Stimulated activated CD4-positive, alpha-beta T cell treated with anti-CD3 and anti-CD28 coated beads, Interleukin-4, amount 100 ng/mL, for 4 hours (primary cell): ENCODE measurements at regions not wholly inside any gene's neighbourhood (a gene's known extent, or its start where the extent isn't known, plus 50 kb on each side); places are given as distances from the start of the nearest gene placed in this dataset.
"Not testable (repeated sequence)": the region's sequence is repeated elsewhere in the genome, so short reads cannot be mapped to it uniquely, and the experiment has no call there.

Source experiments
- DNase-seq, 2 experiments: peaks; one replicate each; pipeline ENCODE4 v3.0.0-alpha.2; 2020

DNA sequence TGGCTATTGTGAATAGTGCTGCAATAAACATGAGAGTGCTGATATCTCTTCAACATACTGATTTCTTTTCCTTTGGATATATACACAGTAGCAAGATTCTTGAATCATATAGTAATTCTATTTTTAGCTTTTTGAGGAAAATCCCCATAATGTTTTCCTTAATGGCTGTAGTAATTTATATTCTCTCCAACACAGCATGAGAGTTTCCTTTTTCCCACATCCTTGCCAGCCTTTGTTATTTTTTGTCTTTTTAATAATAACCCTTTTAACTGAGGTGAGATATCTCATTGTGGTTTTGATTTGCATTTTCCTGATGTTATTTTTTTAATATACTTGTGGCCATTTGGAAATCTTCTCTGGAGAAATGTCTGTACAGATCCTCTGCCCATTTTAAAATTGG is 132.6 kb downstream of the PRL start:
- DNase-seq, result no peak

DNA sequence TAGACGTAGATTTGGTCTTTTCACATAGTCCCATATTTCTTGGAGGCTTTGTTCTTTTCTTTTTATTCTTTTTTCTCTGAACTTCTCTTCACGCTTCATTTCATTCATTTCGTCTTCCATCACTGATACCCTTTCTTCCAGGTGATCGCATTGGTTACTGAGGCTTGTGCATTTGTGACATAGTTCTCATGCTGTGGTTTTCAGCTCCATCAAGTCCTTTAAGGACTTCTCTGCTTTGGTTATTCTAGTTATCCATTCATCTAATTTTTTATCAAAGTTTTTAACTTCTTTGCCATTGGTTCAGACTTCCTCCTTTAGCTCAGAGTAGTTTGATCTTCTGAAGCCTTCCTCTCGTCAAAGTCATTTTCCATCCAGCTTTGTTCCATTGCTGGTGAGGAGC is 125.8 kb downstream of the PRL start:
- DNase-seq, result not testable (repeated sequence)

DNA sequence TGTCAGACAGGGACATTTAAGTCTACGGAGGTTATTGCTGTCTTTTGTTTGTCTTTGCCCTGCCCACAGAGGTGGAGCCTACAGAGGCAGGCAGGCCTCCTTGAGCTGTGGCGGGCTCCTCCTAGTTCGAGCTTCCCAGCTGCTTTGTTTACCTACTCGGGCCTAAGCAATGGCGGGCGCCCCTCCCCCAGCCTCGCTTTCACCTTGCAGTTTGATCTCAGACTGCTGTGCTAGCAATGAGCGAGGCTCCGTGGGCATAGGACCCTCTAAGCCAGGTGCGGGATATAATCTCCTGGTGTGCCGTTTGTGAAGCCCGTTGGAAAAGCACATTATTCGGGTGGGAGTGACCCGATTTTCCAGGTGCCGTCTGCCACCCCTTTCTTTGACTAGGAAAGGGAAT is 125.0 kb downstream of the PRL start:
- DNase-seq, result not testable (repeated sequence)

DNA sequence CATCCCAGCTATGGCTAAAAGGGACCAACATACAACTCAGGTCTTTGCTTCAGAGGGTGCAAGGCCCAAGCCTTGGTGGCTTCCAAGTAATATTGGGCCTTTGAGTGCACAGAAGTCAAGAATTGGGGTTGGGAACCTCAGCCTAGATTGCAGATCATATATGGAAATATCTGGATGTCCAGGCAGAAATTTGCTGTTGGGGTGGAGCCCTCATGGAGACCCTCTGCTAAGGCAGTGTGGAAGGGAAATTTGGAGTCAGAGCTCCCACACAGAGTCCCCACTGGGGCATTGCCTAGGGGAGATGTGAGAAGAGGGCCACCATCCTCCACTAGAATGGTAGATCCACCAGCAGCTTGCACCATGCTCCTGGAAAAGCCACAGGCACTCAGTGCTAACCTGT is 123.5 kb downstream of the PRL start:
- no peak for DNase-seq

DNA sequence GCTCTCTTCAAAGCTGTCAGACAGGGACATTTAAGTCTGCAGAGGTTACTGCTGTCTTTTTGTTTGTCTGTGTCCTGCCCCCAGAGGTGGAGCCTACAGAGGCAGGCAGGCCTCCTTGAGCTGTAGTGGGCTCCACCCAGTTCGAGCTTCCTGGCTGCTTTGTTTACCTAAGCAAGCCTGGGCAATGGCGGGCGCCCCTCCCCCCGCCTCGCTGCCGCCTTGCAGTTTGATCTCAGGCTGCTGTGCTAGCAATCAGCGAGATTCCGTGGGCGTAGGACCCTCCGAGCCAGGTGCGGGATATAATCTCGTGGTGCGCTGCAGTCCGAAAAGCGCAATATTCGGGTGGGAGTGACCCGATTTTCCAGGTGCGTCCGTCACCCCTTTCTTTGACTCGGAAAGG is 116.6 kb downstream of the PRL start:
- not testable (repeated sequence) for DNase-seq

DNA sequence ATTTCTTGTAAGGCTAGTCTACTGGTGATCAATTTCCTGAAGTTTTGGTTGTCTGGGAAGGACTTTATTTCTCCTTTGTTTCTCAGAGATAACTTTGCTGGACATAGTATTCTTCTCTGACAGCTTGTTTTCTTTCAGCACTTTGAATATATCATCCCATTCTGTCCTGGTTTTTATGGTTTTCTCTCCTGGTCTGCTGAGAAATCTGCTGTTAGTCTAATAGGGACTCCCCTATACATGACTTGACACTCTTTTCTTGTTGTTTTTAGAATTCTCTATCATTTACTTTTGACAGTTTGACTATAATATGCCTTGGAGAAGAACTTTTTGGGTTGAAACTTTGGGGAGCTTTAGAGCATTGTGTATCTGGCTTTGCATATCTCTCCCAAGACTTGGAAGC is 112.5 kb downstream of the PRL start:
- DNase-seq, result no peak

DNA sequence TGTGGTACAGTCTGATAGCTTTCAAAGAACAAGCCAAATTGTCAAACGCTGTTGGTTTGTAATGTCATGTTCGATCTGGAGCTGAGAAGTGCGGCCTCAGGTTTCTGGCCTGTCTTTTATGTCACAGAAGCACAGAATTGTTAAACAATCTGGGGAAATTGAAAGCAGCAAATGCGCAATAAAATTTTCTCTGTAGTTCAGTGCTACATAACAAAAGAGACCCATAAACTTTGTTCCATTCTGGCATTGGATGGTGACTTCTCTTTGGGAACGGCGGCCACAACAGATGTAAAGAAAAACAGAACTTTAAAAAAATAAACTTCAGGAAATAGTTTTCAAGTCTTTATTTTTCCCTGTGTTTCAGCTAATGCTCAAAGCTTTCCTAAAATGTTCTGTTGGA is 106.9 kb downstream of the PRL start:
- DNase-seq, result no peak

DNA sequence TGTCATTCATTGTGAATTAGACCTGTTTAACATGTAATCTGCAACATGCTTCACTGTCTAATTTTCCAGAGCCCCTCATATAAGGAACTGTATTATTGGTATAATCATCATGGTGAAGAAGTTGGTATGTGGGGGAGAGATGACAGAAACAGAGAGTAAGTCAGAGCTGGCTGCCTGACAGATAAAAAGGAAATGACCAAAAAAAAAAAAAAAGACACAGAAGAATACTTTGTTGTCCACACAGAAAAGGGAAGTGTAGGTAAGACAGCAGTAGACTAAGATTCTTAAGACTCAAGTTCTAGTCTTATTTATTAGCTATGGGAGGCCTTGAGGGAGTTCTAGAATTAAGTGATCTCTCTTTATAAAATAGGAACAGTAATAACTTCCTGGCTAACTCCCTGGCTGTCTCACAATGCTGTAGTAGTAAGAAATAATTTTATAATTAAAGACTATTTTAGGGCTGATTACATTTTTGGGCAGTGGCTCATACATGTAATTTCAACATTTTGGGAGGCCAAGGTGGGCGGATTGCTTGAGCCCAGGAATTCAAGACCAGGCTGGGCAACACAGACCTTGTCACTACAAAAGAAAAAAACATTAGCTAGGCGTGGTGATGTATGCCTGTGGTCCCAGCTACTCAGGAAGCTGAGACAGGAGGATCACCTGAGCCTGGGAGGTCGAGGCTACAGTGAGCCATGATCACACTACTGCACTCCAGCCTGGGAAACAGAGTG is 102.5 kb downstream of the PRL start:
- no peak for DNase-seq

DNA sequence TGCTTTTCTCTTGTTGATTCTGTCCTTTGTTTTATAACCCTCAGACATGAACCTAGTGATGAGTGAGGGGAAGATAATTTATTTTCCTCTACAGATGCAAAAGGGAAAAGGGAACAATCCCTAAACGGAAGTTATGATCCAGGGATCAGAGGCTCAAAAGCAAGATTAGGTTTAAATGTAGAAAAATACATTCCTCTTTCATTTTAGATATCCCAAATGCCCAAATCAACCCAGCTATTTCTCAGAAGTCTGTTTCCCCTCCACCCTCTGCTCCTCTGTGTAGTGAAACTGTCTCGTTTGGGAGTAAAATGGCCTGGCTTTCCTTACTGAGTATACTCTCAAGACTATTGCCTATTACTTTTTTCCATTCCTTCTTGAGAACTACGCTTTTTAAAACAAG is 97.1 kb downstream of the PRL start:
- no peak for DNase-seq

DNA sequence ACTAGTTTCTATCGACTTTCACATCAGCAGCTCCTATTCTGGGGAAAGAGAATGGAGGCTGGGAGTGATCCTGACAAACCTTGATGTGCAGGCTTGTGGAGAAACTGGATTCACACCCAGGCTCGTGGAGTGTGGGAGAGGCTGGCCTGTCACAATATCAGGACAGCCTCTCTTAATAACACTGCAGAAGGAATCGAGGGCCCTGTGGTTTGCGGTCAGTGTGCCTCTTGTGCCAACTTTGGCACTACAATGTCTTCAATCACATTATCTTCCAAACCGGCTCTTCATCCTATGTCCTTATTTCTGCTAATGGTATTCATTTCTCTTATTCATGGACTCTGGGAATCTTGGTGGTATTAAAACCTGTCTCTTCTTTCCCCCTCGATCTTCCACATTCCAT is 92.7 kb downstream of the PRL start:
- DNase-seq, result no peak

DNA sequence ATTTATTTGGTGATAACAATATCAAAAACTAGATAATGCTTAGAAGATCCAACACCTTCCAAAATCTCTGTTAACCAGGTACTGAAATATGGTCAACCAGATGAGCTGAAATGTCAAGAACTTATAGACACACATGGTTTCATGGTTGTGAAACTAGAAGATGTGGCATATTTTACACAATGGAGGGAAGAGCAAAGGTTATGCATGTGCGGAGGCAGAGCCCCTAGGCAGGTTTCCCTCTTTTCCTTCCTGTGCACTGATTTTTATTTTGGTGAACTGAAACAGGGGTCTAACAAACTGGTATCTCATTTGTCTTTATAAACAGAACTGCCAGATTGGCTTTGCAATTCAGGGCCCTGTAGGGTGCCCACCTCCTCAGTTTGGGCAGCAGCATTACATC is 91.6 kb downstream of the PRL start:
- DNase-seq, result no peak

DNA sequence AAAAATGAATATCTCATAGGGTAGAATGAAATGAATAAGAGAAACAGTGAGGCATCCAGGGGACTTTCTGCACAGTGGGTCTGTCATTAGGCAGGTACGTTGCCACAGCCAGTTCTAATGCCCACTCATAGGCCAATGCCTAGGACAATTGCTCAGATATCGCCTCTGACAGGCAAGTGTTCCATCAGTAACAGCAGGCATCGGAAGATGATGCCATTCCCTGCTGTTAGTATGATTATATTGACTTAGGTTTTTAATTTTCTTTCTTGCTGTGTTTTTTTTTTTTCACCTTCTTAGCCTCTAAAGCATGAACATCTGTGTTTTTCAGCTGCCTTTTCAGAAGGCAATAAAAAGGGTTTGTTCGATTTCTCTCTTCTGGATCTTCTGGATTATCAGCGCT is 90.7 kb downstream of the PRL start:
- no peak for DNase-seq

DNA sequence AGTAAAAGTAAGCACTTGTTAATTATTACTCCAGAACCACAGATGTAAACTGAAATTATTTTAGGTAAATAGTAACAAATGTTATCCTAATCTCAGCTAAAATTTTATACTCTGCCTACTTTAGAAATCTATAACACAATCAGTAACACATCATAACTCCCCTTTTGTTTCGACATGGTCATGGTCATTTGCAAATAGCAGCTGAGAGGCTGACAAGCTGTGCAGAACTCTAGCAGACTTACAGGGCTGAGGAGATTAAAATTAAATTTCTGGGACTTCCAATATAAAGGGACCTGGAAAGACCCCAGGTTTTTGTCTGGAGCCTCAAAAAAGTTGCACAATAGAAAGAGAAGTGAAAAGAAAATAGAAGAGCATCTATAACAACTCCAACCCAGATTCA is 88.8 kb downstream of the PRL start:
- DNase-seq, result no peak

DNA sequence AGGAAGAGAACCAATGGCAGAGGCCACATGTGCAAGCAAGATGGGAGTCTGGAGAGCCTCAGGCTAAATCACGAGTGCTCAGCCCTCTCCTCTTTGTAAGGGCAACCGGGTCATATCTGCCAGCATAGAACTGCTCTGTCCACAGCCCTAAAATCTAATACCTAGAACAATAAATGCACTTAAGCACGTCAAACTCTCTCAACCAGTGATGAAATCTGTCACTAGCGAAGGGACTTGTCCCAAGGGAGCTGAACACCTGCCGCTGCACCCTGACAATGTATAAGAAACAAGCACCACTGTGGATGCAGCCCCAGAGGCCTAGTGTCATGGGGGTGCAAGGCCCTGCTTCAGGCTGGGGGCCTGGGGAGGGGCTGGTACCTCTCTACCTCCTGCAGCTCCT is 82.5 kb downstream of the PRL start:
- no peak for DNase-seq

DNA sequence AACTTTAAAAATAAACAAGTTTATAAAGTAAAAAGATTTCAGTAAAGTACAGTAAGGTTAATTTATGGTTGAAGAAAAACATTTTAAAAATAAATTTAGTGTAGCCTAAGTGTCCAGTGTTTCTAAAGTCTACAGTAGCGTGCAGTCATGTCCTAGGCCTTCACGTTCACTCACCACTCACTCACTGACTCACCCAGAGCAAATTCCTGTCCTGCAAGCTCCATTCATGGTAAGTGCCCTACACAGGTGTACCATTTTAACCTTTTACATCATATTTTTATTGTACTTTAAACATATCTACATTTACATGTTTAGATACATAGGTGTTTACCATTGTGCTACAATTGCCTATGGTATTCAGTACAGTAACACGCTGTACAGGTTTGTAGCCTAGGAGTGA is 81.4 kb downstream of the PRL start:
- DNase-seq, result not testable (repeated sequence)

DNA sequence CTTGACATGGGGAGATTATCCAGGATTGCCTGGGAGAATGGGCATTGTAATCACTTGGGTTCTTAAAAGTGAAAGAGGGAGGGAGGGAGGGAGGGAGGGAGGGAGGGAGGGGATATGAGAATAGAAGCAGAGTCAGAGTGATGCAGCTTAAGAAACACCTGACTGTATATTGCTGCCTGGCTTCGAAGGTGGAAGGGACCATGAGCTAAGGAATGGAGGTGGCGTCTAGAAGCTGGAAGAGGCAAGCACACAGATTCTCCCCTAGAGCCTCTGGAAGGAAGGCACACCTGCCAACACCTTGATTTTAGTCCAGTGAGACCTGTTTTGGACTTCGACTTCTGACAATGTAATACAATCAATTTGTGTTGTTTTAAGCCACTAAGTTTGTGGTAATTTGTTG is 78.4 kb downstream of the PRL start:
- no peak for DNase-seq

DNA sequence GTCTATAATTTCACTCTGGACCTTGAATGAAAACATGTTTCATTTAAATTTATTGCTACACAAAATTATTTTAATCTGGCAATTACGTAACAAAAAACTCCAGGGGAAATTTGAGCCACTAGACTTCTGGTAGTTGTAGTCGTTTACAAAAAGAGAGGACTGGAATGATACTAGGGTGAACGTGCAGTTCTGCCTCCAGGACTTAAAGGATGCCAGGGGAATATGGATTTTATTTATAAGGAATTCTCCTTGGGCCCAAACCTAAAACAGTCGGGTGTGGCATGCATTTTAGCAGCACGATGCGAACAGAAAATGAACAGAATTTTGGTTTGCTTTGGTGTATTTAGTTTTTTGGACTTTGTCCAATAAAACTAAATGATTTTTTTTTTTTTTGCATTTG is 76.9 kb downstream of the PRL start:
- no peak for DNase-seq

DNA sequence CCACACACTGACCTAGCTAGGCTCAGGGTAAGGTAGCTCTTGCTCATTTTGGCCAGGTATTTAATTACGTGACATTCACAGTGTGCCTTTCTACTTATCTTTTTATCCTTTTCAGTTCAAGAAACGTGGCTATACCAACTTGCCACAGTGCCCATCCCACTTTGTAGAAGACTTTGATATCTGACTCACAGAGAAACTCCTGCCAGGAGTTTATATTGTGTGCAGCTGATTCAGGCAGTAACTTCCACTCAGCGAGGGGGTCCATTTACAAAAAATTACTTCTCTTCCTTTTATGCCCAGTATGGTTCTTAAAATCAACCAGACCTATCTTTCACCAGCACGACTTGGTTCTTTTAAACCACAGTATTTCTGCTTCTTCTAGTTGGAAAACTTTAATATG is 75.6 kb downstream of the PRL start:
- no peak for DNase-seq

DNA sequence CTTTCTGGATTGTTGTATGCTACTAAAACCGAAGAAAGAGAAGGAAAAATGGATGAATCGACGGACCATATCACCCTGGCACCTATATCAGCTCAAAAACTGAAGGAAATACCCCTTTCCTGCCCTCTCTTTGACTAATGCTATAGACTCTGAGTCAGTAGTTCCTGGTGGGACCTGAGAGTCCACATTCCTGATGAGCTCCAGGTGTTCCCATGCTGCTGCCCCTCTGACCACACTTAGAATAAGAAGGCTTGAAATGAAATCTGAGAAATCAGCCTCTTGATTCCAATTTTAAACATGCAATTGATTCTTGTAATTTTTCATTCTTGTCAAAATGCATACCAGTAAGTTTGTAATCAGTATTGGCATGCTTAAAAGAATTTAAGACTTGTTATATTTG is 75.2 kb downstream of the PRL start:
- DNase-seq, result no peak

DNA sequence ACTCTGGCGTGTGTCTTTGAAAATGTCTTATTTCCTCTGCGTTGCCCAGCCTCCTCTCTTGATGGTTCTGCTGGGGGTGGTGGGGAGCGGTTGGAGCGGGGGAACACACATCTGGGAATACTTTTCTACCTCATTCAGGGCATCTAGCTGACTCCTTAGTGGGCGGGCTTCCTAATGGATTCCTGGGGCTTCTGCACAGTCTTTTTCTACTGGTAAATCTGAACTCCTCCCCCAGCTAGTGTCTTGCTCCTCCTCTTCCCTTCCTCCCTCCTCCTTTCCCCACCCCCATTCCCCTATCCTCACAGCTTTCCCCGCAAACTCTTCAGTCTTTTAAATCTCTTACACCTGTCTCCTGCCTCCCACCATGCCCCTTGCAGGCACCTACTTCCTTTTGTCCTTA is 74.4 kb downstream of the PRL start:
- no peak for DNase-seq

DNA sequence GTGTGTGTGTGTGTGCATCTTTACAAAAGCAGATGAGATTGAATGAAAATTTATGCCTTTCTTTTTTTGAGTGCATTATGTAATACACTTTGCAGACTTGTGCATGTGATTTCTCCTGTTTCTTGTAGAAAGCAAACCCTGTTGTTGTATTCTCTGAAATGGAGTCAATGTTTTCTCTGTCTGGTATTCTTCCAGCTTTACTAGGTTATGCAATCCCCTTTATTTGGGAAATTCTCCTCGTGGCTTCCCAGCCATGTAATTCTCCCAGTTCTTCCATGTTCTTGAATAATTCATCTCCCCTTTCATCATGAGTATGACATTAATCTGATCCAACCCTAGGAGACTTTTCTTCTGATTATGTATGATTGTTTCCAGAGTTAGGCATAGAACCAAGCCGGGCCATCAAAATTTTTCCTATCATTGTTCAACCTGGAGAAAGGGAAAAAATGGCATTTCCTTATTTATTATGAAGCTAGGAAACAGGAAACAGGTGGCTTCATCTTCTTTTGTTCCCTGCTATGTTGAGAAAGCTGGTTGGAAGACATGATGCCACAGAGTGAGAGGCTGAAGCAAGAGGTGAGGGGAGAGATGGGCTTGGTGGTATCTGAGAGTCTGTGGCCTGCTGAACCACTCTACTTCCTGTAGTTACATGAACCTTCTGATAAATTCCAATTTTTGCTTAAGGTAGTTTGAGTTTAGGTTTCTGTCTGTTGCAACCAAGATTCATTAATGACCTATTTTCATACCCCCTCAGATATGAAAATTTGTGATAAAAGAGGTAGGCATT is 68.8 kb downstream of the PRL start:
- DNase-seq, result no peak

DNA sequence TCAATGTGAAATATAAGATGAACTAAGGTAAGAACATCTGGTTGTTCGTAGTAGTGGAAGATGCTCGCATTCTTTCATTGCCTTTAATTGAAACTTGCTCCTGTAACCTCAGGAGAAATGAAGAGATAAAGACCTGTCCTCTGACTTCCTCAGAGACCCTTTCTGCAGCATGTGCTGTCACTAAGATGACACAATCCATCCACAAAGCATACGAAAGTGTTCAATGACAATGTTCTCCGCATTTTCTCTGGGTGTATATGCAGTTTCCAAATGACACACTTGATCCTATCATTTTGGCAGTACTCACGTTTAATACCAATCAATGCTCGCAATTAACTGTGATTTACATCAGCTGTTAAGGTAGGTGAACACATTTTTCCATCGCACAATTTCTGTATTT is 65.8 kb downstream of the PRL start:
- DNase-seq, result no peak

DNA sequence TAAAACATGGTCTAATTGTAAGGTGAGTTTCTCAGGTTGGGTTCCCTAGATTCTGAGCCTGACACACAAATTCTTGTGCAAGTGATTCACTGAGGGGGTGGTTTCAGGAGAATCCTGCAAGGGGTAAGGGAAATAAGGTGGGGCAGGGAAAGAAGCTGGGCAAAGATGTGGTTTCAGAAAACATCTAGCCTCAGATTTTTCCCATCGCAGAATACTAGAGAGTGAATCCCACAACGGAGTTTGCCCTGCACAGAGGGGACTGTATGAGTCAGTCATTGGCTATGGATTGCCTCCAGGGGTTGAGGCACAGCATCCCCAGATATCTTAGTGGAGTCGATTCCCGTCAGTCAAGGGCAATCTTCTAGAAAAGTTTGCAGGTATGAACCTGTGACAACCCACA is 65.2 kb downstream of the PRL start:
- no peak for DNase-seq

DNA sequence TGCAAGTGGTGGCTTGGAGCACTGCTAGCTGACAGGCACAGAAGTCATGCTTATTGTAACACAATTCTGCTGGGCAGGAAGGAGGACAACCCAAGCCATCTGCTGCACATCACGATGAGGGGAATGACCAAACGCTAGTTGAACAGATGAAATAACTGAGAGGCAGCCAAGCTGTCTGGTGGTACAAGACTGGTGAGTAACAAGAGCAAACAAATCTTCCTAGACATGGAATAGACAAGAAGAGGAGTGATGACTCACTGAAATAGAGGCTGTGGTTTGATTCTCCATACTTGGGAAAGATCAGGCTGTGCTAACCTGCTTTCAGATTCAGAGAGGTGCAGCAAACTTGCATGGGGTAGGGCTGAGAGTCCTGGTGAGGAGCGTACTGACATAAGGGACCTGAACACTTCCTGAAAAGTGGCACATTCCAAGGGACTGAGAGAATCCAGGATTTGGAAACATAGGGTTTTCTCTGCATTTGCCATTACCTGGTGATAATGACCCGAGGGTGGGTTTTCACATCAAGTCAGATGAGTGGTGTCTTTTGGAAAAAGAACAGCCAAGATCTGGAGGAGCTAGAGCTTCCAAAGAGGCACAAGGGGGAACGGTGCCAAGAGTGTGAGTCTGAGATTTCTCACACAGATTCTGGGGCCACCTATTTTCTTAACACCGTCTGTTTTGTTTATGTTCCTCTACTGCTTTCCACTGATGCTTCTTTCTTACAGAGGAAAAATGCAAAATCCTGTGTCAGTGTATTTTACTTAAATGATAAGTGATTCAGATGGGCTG is 60.0 kb downstream of the PRL start:
- no peak for DNase-seq
